HEK293 (cell line): ENCODE measurements at regions not wholly inside any gene's neighbourhood (a gene's known extent, or its start where the extent isn't known, plus 50 kb on each side); places are given as distances from the start of the nearest gene placed in this dataset.

ENCODE experiments used
- CTCF ChIA-PET: fragments of 350-600 bp; formaldehyde crosslinking; extraction: SDS; loops from one replicate; lab custom pipeline; 2021; ENCODE audit warnings: antibody characterized with exemption; lab: Yijun Ruan, JAX
- POLR2A ChIA-PET: fragments of 300-600 bp; formaldehyde crosslinking; extraction: SDS; loops from one replicate; lab custom pipeline; 2020; ENCODE audit warnings: antibody characterized with exemption, inconsistent platforms; lab: Yijun Ruan, JAX
- H3K27ac ChIP-seq: fragments of 200-500 bp; sonication (Bioruptor generic); 2 replicates; pipeline ENCODE4 v1.5.1; 2014; ENCODE audit warnings: low read depth, low read length, control low read depth, inconsistent platforms; ENCODE audit errors: extremely low read depth
- H3K36me3 ChIP-seq, 2 experiments: fragments of 200-500 bp in 1 of 2; sonication (Bioruptor generic) in 1 of 2; 1 replicate in 1 of 2; 2 replicates in 1 of 2; pipeline ENCODE4 v1.5.1; 2014 to 2017; ENCODE audit warnings: inconsistent platforms in 2 of 2, low read length in 2 of 2; ENCODE audit not compliant: control insufficient read depth in 2 of 2, insufficient read depth in 1 of 2
- H3K4me1 ChIP-seq: fragments of 200-500 bp; sonication (Bioruptor generic); 2 replicates; pipeline ENCODE4 v1.5.1; 2014; ENCODE audit warnings: mild to moderate bottlenecking, low read length, inconsistent platforms; ENCODE audit not compliant: control insufficient read depth, insufficient read depth
- H3K4me3 ChIP-seq: 2 replicates; pipeline ENCODE4 v1.5.1; 2011; ENCODE audit warnings: low read depth, mild to moderate bottlenecking, control low read depth, low read length, moderate library complexity
- H3K9me3 ChIP-seq: fragments of 200-500 bp; sonication (Bioruptor generic); 2 replicates; pipeline ENCODE4 v1.5.1; 2014; ENCODE audit warnings: low read depth, low read length, inconsistent platforms; ENCODE audit not compliant: control insufficient read depth, insufficient read depth
- AEBP2 ChIP-seq: fragments of 450-650 bp; formaldehyde crosslinking; IDR thresholded peaks from 2 replicates; pipeline ENCODE4 v1.5.1; 2016; ENCODE audit warnings: missing biosample characterization, missing genetic modification characterization, borderline replicate concordance
- GLI4 ChIP-seq: fragments of 450-650 bp; formaldehyde crosslinking; IDR thresholded peaks from 2 replicates; pipeline ENCODE4 v1.5.1; 2016; ENCODE audit warnings: missing biosample characterization, missing genetic modification characterization
- KLF16 ChIP-seq: fragments of 450-650 bp; formaldehyde crosslinking; IDR thresholded peaks from 2 replicates; pipeline ENCODE4 v1.5.1; 2017; ENCODE audit warnings: missing biosample characterization, missing genetic modification characterization
- MEIS1 ChIP-seq: sonication (generic); formaldehyde crosslinking; IDR thresholded peaks from 2 replicates; pipeline ENCODE4 v1.8.1; 2022; ENCODE audit warnings: missing genetic modification reagents, mild to moderate bottlenecking, borderline replicate concordance
- SETDB1 ChIP-seq: IDR thresholded peaks from one replicate; pipeline ENCODE4 v1.6.1; 2017; ENCODE audit warnings: mild to moderate bottlenecking, low read length, moderate library complexity, mixed read lengths; ENCODE audit not compliant: insufficient read length
- TRIM28 ChIP-seq: IDR thresholded peaks from 2 replicates; pipeline ENCODE4 v1.6.1; 2011; ENCODE audit warnings: low read length, control low read depth, borderline replicate concordance
- YY2 ChIP-seq: fragments of 450-650 bp; formaldehyde crosslinking; IDR thresholded peaks from 2 replicates; pipeline ENCODE4 v1.5.1; 2016; ENCODE audit warnings: missing biosample characterization, missing genetic modification characterization
- ZFP41 ChIP-seq: fragments of 450-650 bp; formaldehyde crosslinking; IDR thresholded peaks from 2 replicates; pipeline ENCODE4 v1.5.1; 2016; ENCODE audit warnings: missing biosample characterization, missing genetic modification characterization, borderline replicate concordance
- ZNF132 ChIP-seq: fragments of 450-650 bp; formaldehyde crosslinking; IDR thresholded peaks from 2 replicates; pipeline ENCODE4 v1.5.1; 2017; ENCODE audit warnings: missing biosample characterization, missing genetic modification characterization, borderline replicate concordance
- ZNF133 ChIP-seq: fragments of 450-650 bp; formaldehyde crosslinking; IDR thresholded peaks from 2 replicates; pipeline ENCODE4 v1.5.1; 2016; ENCODE audit warnings: missing biosample characterization, missing genetic modification characterization
- ZNF140 ChIP-seq: fragments of 450-650 bp; formaldehyde crosslinking; IDR thresholded peaks from 2 replicates; pipeline ENCODE4 v1.5.1; 2016; ENCODE audit warnings: missing biosample characterization, missing genetic modification characterization
- ZNF146 ChIP-seq: fragments of 450-650 bp; formaldehyde crosslinking; IDR thresholded peaks from 2 replicates; pipeline ENCODE4 v1.5.1; 2016; ENCODE audit warnings: missing biosample characterization, missing genetic modification characterization
- ZNF148 ChIP-seq: fragments of 450-650 bp; formaldehyde crosslinking; IDR thresholded peaks from 2 replicates; pipeline ENCODE4 v1.5.0; 2017; ENCODE audit warnings: missing biosample characterization, missing genetic modification characterization, borderline replicate concordance
- ZNF184 ChIP-seq: fragments of 450-650 bp; IDR thresholded peaks from 2 replicates; pipeline ENCODE4 v1.5.1; 2018; ENCODE audit warnings: missing biosample characterization, mild to moderate bottlenecking, missing genetic modification characterization
- ZNF366 ChIP-seq: fragments of 450-650 bp; formaldehyde crosslinking; conservative IDR thresholded peaks from 2 replicates; pipeline ENCODE4 v1.5.1; 2016; ENCODE audit warnings: missing biosample characterization, missing genetic modification characterization
- ZNF37A ChIP-seq: fragments of 450-650 bp; IDR thresholded peaks from 2 replicates; pipeline ENCODE4 v1.5.1; 2018; ENCODE audit warnings: missing biosample characterization, missing genetic modification characterization
- ZNF416 ChIP-seq: fragments of 450-650 bp; formaldehyde crosslinking; IDR thresholded peaks from 2 replicates; pipeline ENCODE4 v1.5.1; 2016; ENCODE audit warnings: missing biosample characterization, missing genetic modification characterization
- ZNF426 ChIP-seq: fragments of 450-650 bp; formaldehyde crosslinking; IDR thresholded peaks from 2 replicates; pipeline ENCODE4 v1.5.1; 2017; ENCODE audit warnings: missing biosample characterization, missing genetic modification characterization, mild to moderate bottlenecking, inconsistent platforms, moderate library complexity
- ZNF433 ChIP-seq: fragments of 450-650 bp; formaldehyde crosslinking; IDR thresholded peaks from 2 replicates; pipeline ENCODE4 v1.5.1; 2016; ENCODE audit warnings: missing biosample characterization, missing genetic modification characterization, low read depth
- ZNF473 ChIP-seq: fragments of 450-650 bp; formaldehyde crosslinking; IDR thresholded peaks from 2 replicates; pipeline ENCODE4 v1.5.1; 2017; ENCODE audit warnings: missing biosample characterization, missing genetic modification characterization
- ZNF529 ChIP-seq: fragments of 450-650 bp; formaldehyde crosslinking; IDR thresholded peaks from 2 replicates; pipeline ENCODE4 v1.5.1; 2017; ENCODE audit warnings: missing genetic modification characterization, missing biosample characterization; ENCODE audit not compliant: insufficient replicate concordance
- ZNF548 ChIP-seq: fragments of 450-650 bp; formaldehyde crosslinking; IDR thresholded peaks from 2 replicates; pipeline ENCODE4 v1.5.1; 2016; ENCODE audit warnings: missing biosample characterization, missing genetic modification characterization
- ZNF560 ChIP-seq: fragments of 450-650 bp; formaldehyde crosslinking; IDR thresholded peaks from 2 replicates; pipeline ENCODE4 v1.5.1; 2017; ENCODE audit warnings: missing biosample characterization, missing genetic modification characterization, borderline replicate concordance
- ZNF600 ChIP-seq: fragments of 450-650 bp; formaldehyde crosslinking; IDR thresholded peaks from 2 replicates; pipeline ENCODE4 v1.5.1; 2016; ENCODE audit warnings: missing biosample characterization, missing genetic modification characterization
- ZNF645 ChIP-seq: fragments of 450-650 bp; formaldehyde crosslinking; IDR thresholded peaks from 2 replicates; pipeline ENCODE4; 2016; ENCODE audit warnings: missing biosample characterization, missing genetic modification characterization
- ZNF791 ChIP-seq: fragments of 450-650 bp; formaldehyde crosslinking; IDR thresholded peaks from 2 replicates; pipeline ENCODE4 v1.5.1; 2016; ENCODE audit warnings: missing biosample characterization, missing genetic modification characterization
- TF ChIP-seq, protein P1 (sequence below): fragments of 450-650 bp; formaldehyde crosslinking; IDR thresholded peaks from 2 replicates; pipeline ENCODE4 v1.5.1; 2016; ENCODE audit warnings: missing biosample characterization, missing genetic modification characterization, borderline replicate concordance

- H3K9me3 ChIP-seq: no peaks in the 10 kb centered on the region
- H3K4me1 ChIP-seq: no peaks in the 10 kb centered on the region
- TF ChIP-seq ZNF529: no peak
- TF ChIP-seq ZNF366 (tag by site-specific recombination): no peak
- TF ChIP-seq ZNF133 (tag by site-specific recombination): no peak
- TF ChIP-seq ZNF791 (tag by site-specific recombination): peak; percentile 91
- TF ChIP-seq ZFP41 (tag by site-specific recombination): no peak
- TF ChIP-seq, protein P1, sequence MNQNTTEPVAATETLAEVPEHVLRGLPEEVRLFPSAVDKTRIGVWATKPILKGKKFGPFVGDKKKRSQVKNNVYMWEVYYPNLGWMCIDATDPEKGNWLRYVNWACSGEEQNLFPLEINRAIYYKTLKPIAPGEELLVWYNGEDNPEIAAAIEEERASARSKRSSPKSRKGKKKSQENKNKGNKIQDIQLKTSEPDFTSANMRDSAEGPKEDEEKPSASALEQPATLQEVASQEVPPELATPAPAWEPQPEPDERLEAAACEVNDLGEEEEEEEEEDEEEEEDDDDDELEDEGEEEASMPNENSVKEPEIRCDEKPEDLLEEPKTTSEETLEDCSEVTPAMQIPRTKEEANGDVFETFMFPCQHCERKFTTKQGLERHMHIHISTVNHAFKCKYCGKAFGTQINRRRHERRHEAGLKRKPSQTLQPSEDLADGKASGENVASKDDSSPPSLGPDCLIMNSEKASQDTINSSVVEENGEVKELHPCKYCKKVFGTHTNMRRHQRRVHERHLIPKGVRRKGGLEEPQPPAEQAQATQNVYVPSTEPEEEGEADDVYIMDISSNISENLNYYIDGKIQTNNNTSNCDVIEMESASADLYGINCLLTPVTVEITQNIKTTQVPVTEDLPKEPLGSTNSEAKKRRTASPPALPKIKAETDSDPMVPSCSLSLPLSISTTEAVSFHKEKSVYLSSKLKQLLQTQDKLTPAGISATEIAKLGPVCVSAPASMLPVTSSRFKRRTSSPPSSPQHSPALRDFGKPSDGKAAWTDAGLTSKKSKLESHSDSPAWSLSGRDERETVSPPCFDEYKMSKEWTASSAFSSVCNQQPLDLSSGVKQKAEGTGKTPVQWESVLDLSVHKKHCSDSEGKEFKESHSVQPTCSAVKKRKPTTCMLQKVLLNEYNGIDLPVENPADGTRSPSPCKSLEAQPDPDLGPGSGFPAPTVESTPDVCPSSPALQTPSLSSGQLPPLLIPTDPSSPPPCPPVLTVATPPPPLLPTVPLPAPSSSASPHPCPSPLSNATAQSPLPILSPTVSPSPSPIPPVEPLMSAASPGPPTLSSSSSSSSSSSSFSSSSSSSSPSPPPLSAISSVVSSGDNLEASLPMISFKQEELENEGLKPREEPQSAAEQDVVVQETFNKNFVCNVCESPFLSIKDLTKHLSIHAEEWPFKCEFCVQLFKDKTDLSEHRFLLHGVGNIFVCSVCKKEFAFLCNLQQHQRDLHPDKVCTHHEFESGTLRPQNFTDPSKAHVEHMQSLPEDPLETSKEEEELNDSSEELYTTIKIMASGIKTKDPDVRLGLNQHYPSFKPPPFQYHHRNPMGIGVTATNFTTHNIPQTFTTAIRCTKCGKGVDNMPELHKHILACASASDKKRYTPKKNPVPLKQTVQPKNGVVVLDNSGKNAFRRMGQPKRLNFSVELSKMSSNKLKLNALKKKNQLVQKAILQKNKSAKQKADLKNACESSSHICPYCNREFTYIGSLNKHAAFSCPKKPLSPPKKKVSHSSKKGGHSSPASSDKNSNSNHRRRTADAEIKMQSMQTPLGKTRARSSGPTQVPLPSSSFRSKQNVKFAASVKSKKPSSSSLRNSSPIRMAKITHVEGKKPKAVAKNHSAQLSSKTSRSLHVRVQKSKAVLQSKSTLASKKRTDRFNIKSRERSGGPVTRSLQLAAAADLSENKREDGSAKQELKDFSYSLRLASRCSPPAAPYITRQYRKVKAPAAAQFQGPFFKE (tag by site-specific recombination): no peak
- TF ChIP-seq ZNF426 (tag by site-specific recombination): no peak
- TF ChIP-seq ZNF473 (tag by site-specific recombination): no peak
- peak; percentile 94 for TF ChIP-seq SETDB1
- TF ChIP-seq KLF16 (tag by site-specific recombination): no peak
- peak; percentile 89 for TF ChIP-seq TRIM28
- TF ChIP-seq ZNF600 (tag by site-specific recombination): no peak
- no peaks in the 10 kb centered on the region for H3K36me3 ChIP-seq
- no peak overlapping the region for H3K4me3 ChIP-seq
- no peak overlapping the region for H3K27ac ChIP-seq
- CTCF ChIA-PET: no interaction called here
- POLR2A ChIA-PET: no interaction called here
Measured at GRCh38 chr4:127313767-127314166, 319.0 kb upstream of the INTU start.

GRCh38 chr4:127327491-127327890 is 305.3 kb upstream of the INTU start:
- CTCF ChIA-PET: no interaction called here
- no peak for TF ChIP-seq ZNF560
- no peak for TF ChIP-seq ZNF132 (tag by site-specific recombination)
- TF ChIP-seq ZNF148 (tag by site-specific recombination): no peak
- no peak for TF ChIP-seq ZNF433 (tag by site-specific recombination)
- TF ChIP-seq ZFP41 (tag by site-specific recombination): no peak
- no peak for TF ChIP-seq ZNF146
- TF ChIP-seq GLI4 (tag by site-specific recombination): no peak
- no peak for TF ChIP-seq ZNF416
- no peak for TF ChIP-seq ZNF37A (tag by site-specific recombination)
- TF ChIP-seq MEIS1 (CRISPR knock-in tag): no peak
- no peak for TF ChIP-seq YY2 (tag by site-specific recombination)
- TF ChIP-seq ZNF140: no peak
- no peak for TF ChIP-seq AEBP2
- TF ChIP-seq ZNF645 (tag by site-specific recombination): no peak
- no peak for TF ChIP-seq ZNF184 (tag by site-specific recombination)
- TF ChIP-seq ZNF548 (tag by site-specific recombination): no peak

More at GRCh38 chr4:127327491-127327890, 305.3 kb upstream of the INTU start:
- no peak overlapping the region for H3K27ac ChIP-seq
- no peaks in the 10 kb centered on the region for H3K4me1 ChIP-seq
- POLR2A ChIA-PET: no interaction called here
- no peaks in the 10 kb centered on the region for H3K36me3 ChIP-seq
- H3K4me3 ChIP-seq: no peak overlapping the region
- no peaks in the 10 kb centered on the region for H3K9me3 ChIP-seq
